ENCODE measurements at regions not wholly inside any gene's neighbourhood (a gene's known extent, or its start where the extent isn't known, plus 50 kb on each side); places are given as distances from the start of the nearest gene placed in this dataset.

- no peak for FAIRE-seq
These were observed 238.2 kb upstream of the NLRP1 start for GRCh38 chr17:5822281-5823060.

DNA sequence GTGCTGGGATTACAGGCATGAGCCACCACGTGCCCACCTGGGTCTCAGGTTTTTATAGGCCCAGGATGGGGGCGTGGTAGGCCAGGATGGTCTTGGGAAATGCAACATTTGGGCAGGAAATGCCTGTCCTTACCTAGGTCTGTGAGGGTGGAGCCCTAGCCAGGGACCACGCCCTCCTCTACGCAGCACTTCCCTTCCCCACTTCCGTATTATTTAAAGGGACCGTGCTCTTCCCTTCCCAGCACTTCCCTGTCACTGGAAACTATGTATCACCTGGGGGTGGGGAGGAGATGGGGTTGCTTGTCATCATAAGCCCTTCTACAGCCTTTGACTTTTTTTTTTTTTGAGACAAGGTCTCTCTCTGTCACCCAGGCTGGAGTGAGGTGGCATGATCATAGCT is 238.9 kb upstream of the NLRP1 start:
- no peak for FAIRE-seq

GRCh38 chr17:5825717-5826330 is 241.5 kb upstream of the NLRP1 start:
- FAIRE-seq = no peak

DNA sequence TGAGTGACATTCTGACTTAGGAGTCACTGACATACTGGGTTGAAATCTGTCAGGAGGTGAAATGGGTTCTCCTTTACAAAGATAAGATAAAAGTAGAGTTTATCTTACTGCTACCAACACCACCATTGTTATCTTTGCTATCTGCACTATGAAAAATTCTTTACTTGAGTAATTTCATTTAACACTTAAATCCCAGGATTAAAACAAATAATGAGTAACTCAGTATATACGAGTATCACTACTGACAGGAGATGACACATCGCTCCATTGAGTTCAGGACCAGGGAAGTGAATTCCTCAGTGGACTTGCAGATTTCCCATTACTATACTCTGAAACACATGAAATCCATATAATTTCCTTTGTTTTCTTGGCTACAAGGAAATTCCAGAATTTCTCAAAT is 242.1 kb upstream of the NLRP1 start:
- no peak for FAIRE-seq

GRCh38 chr17:5830921-5831320 is 239.3 kb upstream of the WSCD1 start:
- FAIRE-seq = no peak

- no peak for FAIRE-seq
These were observed 237.3 kb upstream of the WSCD1 start for GRCh38 chr17:5832886-5833285.

DNA sequence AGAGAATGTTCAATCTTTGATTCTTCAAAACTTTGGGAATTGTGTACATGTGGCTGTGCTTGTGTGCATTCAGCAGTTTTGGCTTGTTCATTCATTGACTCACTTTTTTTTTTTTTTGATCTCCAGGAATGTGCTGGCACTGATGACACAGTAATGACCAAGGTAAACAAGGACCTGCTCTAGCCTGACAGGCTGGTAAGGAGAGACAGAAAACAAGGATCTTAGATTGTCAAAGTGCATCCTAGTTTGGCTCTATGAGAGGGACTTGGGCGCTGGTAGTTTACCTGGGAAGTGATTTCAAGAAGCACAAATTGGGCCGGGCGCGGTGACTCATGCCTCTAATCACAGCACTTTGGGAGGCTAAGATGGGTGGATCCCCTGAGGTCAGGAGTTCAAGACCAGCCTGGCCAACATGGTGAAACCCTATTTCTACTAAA is 233.1 kb upstream of the WSCD1 start:
- no peak for FAIRE-seq

DNA sequence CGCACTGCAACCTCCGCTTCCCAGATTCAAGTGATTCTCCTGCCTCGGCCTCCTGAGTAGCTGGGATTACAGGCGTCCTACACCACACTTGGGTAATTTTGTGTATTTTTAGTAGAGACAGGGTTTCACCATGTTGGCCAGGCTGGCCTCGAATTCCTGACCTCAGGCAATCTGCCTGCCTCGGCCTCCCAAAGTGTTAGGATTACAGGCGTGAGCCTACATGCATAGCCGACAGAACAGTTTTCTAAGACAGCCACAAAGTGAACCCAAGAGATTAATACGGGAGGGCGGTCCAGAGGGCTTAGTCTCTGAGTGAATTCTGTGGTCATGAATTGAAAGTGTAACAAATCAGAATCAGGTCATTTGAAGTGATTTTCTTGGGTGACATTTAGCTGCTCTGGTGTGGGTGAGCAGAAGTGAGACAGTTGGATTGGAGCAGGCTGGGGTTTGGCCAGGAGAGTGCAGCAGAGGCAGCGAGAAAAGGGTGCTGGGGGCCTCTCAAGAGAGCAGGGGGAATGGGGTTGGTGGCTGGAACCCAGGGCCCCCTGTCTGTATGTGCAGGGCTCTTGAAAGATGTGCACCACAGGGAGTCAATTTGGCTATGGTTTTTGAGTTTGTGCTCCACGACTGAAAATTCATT is 231.4 kb upstream of the WSCD1 start:
- no peak for FAIRE-seq

DNA sequence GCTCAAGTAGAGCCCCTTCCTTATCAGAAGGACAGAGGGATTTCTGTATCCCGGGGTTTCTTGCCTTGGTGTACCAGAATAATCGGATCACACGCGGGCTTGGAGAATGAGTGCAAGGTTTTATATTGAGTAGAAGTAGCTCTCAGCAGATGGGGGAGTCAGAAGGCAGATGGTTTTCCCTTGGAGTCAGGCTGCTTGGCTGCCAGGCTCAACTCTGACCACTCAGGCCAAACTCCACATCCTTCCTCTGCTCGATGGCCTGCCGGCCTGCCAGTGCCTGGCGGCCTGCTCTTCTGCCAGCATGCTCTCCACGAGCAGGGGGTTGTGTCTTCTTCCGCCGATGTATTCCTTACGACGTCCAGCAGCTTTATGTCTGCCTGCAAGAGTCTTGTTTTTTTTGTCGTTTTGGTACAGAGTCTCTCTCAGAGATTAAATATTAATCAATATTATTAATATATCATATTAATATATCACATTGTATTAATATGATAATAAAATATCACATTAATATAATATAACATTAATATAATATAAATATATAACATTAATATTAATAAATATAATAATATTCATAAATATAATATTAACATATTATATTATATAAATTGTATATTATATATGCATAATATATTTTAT is 229.2 kb upstream of the WSCD1 start:
- FAIRE-seq = no peak

- no peak for FAIRE-seq
These were observed 228.3 kb upstream of the WSCD1 start for GRCh38 chr17:5841862-5842261.

DNA sequence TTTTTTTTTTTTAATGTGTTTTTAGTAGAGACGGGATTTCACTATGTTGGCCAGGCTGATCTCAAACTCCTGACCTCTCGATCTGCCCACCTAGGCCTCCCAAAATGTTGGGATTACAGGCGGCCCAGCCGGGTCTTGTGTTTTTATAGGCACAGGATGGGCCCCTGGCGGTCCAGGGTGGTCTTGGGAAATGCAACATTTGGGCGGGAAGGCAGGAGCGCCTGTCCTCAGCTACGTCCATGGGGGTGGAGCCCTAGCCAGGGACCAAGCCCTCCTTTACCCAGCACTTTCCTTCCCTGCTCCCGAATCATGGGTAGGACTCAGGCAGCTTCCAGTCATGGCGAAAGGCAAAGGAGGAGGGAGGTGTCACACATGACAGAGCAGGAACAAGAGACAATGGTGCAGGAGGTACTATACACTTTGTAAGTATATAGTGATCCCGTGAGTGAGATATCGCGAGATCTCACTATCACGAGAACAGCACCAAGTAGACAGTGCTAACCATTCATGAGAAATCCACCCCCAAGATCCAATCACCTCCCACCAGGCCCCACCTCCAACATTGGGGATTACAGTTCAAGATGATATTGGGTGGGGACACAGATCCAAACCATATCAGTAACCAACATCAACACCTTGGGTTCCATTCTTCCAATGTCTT is 226.7 kb upstream of the WSCD1 start:
- FAIRE-seq = no peak

DNA sequence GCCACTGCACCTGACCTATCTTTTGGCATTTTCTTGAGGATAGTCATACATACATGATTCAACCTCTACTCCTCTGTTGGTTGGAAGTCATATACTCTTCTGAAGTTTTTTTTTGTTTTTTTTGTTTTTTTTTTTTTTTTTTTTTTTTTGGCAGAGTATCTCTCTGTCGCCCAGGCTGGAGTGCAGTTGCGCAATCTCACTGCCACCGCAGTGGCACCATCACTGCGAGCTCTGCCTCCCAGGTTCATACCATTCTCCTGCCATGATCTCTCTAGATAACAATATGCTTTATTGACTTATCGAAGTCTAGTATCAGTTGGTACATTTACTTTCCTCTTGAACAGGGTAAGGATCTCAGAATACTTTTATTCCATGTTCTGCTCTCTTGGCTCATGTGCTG is 224.2 kb upstream of the WSCD1 start:
- no peak for FAIRE-seq

- no peak for FAIRE-seq
These were observed 215.2 kb upstream of the WSCD1 start for GRCh38 chr17:5854871-5855554.

- FAIRE-seq = no peak
These were observed 208.9 kb upstream of the WSCD1 start for GRCh38 chr17:5861246-5861645.

- FAIRE-seq = no peak
These were observed 208.3 kb upstream of the WSCD1 start for GRCh38 chr17:5861854-5862253.

DNA sequence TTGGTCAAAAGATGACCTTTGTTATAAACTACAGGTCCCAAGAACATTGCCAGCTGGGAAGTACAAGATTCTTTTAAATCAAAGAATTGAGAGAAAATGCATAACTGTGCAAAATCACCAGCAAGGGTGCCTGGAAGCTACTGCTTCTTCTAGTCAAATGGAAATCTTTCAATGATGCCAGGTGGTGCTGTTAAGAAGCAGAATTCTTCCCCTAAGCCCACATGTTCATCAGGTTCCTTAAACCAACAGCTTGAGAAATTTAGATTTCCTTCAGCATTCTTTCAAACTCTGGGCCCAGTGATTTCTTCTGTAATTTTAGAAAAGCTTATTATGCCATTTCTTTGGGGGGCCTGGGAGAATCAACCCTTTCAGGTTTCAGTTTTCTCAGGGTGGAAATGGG is 207.8 kb upstream of the WSCD1 start:
- FAIRE-seq = no peak

- FAIRE-seq = no peak
These were observed 205.2 kb upstream of the WSCD1 start for GRCh38 chr17:5864741-5865657.

GRCh38 chr17:5866978-5867377 is 203.2 kb upstream of the WSCD1 start:
- FAIRE-seq = no peak

- FAIRE-seq = no peak
These were observed 201.0 kb upstream of the WSCD1 start for GRCh38 chr17:5869041-5869745.

DNA sequence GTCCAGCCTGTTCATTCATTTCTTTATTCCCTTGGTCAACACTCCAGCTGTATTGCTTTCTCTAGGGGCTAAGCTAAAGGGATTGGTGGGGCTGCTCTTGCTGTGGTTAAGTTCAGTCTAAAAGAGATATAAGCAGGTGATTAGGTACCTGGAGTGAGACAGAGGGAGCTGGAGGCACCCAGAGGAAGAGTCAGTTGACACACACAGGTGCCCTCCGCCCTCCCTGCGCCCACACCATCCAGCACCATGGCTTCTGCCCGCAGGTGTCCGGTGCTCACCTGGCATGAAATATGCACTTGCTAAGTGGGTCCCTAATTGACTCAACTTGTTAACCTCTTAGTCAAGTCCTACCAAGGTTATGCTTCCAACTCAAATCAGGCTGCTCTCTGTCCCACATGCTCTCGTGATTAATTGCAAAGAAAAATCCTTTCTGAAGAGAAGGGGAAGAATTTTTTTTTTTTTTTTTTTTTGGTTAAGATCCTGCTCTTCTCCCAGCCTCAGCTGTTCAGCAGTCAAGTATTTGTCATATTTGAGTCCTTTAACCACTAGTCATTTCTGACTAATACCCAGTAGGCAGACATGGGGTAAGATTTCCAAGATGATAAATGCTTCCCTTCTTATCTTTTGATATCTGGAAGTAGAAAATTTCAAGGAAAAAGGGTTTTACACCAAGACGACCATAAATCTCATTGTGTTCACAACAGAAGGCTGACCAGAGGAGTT is 199.8 kb upstream of the WSCD1 start:
- FAIRE-seq = no peak

Measured in A204.1 (cell line).